Neural progenitor cell (in vitro differentiated cells): ENCODE measurements at regions not wholly inside any gene's neighbourhood (a gene's known extent, or its start where the extent isn't known, plus 50 kb on each side); places are given as distances from the start of the nearest gene placed in this dataset.

Source experiments
- DNase-seq: peaks from one replicate; pipeline ENCODE4 v3.0.0-alpha.2; 2016; ENCODE audit warnings: low spot score
- H2AFZ ChIP-seq: fragments of 200-600 bp; sonication (generic); replicated peaks from 2 replicates; pipeline ENCODE4 v1.6.1; 2016; ENCODE audit warnings: antibody characterized with exemption
- H3F3A ChIP-seq: fragments of 200-600 bp; sonication (generic); 2 replicates; pipeline ENCODE4 v1.6.1; 2016; ENCODE audit warnings: antibody characterized with exemption, low read depth
- H3K27ac ChIP-seq: fragments of 200-600 bp; sonication (generic); 2 replicates; pipeline ENCODE4 v1.5.1; 2016; ENCODE audit warnings: mild to moderate bottlenecking
- H3K27me3 ChIP-seq: fragments of 200-600 bp; sonication (generic); 2 replicates; pipeline ENCODE4 v1.6.1; 2016; ENCODE audit warnings: mild to moderate bottlenecking, moderate library complexity
- H3K36me3 ChIP-seq: fragments of 200-600 bp; sonication (generic); 2 replicates; pipeline ENCODE4 v1.5.1; 2016
- H3K4me1 ChIP-seq: fragments of 200-600 bp; sonication (generic); 2 replicates; pipeline ENCODE4 v1.6.1; 2016; ENCODE audit warnings: mixed run types
- H3K4me2 ChIP-seq: fragments of 200-600 bp; sonication (generic); 2 replicates; pipeline ENCODE4 v1.6.1; 2016
- H3K4me3 ChIP-seq: fragments of 200-600 bp; sonication (generic); 2 replicates; pipeline ENCODE4 v1.5.1; 2016
- H3K79me2 ChIP-seq: fragments of 200-600 bp; sonication (generic); 2 replicates; pipeline ENCODE4 v1.6.1; 2016; ENCODE audit warnings: low read depth
- H3K9ac ChIP-seq: fragments of 200-600 bp; sonication (generic); 2 replicates; pipeline ENCODE4 v1.6.1; 2016
- H3K9me3 ChIP-seq: fragments of 200-600 bp; sonication (generic); 2 replicates; pipeline ENCODE4 v1.5.1; 2016; ENCODE audit warnings: low read depth
- H4K20me1 ChIP-seq: fragments of 200-600 bp; sonication (generic); 2 replicates; pipeline ENCODE4 v1.6.1; 2016; ENCODE audit warnings: low read depth
- H3K27ac Mint-ChIP-seq: 3 replicates; pipeline ENCODE4 v1.8.0; 2021; ENCODE audit warnings: mixed read lengths
- H3K27me3 Mint-ChIP-seq: 2 replicates; pipeline ENCODE4 v1.8.0; 2022; ENCODE audit warnings: low read depth, mild to moderate bottlenecking, inconsistent platforms, moderate library complexity, mixed read lengths; ENCODE audit not compliant: insufficient read depth
- H3K36me3 Mint-ChIP-seq: 3 replicates; pipeline ENCODE4 v1.8.0; 2021; ENCODE audit warnings: mixed read lengths
- H3K4me1 Mint-ChIP-seq: 3 replicates; pipeline ENCODE4 v1.8.0; 2021; ENCODE audit warnings: mixed read lengths
- H3K4me3 Mint-ChIP-seq: 3 replicates; pipeline ENCODE4 v1.8.0; 2021; ENCODE audit warnings: mild to moderate bottlenecking, moderate library complexity, mixed read lengths
- H3K9me3 Mint-ChIP-seq: 3 replicates; pipeline ENCODE4 v1.8.0; 2020; ENCODE audit warnings: mixed read lengths
- EZH2 ChIP-seq: fragments of 200-600 bp; sonication (generic); IDR thresholded peaks from 2 replicates; pipeline ENCODE4 v1.6.1; 2017; ENCODE audit warnings: antibody characterized with exemption, mild to moderate bottlenecking, moderate library complexity
- EZH2phosphoT487 ChIP-seq: fragments of 200-600 bp; sonication (generic); IDR thresholded peaks from 2 replicates; pipeline ENCODE4 v1.6.1; 2017; ENCODE audit warnings: antibody characterized with exemption
- TF ChIP-seq, protein P1 (sequence below): fragments of 200-600 bp; sonication (generic); IDR thresholded peaks from 2 replicates; pipeline ENCODE4 v1.5.1; 2017; ENCODE audit warnings: antibody characterized with exemption, mild to moderate bottlenecking

DNA sequence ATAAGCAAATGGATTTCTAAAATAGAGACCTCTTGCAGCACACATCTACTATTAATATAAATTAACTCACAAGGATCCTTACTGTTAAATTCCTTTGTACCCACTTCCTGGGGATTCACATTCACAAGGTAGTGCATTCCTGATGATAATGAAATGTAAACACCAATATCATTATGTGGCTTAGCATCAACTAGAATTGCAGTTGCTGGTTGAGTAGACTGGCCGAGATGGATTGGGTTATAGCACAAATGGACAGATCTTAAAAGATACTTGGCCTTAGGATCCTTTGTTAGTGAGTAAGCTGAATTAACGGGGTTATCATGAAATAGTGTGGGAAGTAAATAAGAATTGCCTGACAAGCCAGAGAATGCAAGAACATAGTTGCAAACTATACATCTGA lies 369.1 kb downstream of the AEBP2 start:
- Mint-ChIP-seq H3K27ac (no peak overlapping the region), H3K4me1 (no peaks in the 10 kb centered on the region), H3K36me3 (no peaks in the 10 kb centered on the region), H3K27me3 (peaks cover 2% of the 10 kb centered on the region), H3K4me3 (no peak overlapping the region), H3K9me3 (peaks cover 3% of the 10 kb centered on the region)
- Histone ChIP-seq H4K20me1 (no peaks in the 10 kb centered on the region), H2AFZ (no peak overlapping the region), H3K79me2 (no peaks in the 10 kb centered on the region), H3K4me1 (no peaks in the 10 kb centered on the region), H3K4me3 (no peak overlapping the region), H3K9ac (no peak overlapping the region), H3K27ac (no peak overlapping the region), H3K9me3 (no peaks in the 10 kb centered on the region), H3K36me3 (no peaks in the 10 kb centered on the region), H3K27me3 (no peaks in the 10 kb centered on the region), H3F3A (no peaks in the 10 kb centered on the region), H3K4me2 (no peak overlapping the region)
- no peak for DNase-seq
- TF ChIP-seq, protein P1, sequence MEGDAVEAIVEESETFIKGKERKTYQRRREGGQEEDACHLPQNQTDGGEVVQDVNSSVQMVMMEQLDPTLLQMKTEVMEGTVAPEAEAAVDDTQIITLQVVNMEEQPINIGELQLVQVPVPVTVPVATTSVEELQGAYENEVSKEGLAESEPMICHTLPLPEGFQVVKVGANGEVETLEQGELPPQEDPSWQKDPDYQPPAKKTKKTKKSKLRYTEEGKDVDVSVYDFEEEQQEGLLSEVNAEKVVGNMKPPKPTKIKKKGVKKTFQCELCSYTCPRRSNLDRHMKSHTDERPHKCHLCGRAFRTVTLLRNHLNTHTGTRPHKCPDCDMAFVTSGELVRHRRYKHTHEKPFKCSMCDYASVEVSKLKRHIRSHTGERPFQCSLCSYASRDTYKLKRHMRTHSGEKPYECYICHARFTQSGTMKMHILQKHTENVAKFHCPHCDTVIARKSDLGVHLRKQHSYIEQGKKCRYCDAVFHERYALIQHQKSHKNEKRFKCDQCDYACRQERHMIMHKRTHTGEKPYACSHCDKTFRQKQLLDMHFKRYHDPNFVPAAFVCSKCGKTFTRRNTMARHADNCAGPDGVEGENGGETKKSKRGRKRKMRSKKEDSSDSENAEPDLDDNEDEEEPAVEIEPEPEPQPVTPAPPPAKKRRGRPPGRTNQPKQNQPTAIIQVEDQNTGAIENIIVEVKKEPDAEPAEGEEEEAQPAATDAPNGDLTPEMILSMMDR, result no peak
- TF ChIP-seq EZH2phosphoT487 (no peak), EZH2 (no peak)

DNA sequence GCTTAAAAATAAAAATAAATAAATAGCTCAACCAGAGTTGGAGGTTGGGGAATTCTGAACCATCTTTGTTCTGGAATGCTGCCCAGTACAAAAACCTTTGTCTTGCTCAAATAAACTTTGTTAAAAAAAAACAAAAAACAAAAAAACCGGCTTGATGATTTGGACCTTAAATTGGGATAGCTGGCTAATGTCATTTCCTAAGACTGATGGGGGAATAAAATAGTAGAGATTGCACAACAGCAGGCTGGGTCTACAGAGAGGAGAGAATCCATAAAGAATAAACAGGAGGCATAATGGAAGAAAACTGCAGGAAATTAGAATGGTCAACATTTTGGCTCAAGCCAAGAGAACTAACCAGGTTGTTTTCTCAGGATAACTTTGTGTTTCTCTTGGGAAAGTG lies 370.9 kb downstream of the AEBP2 start:
- H3K27me3 Mint-ChIP-seq, result peaks cover 2% of the 10 kb centered on the region
- Histone ChIP-seq H3K27me3 (no peaks in the 10 kb centered on the region), H3K4me1 (no peaks in the 10 kb centered on the region), H3K27ac (no peak overlapping the region), H3K9me3 (no peaks in the 10 kb centered on the region), H2AFZ (no peak overlapping the region), H3K9ac (no peak overlapping the region), H3K4me2 (no peak overlapping the region), H3F3A (no peaks in the 10 kb centered on the region), H4K20me1 (no peaks in the 10 kb centered on the region), H3K79me2 (no peaks in the 10 kb centered on the region), H3K4me3 (no peak overlapping the region), H3K36me3 (no peaks in the 10 kb centered on the region)
- H3K4me3 Mint-ChIP-seq, result no peak overlapping the region
- no peak for TF ChIP-seq EZH2
- TF ChIP-seq, protein P1, result no peak
- TF ChIP-seq EZH2phosphoT487, result no peak
- H3K36me3 Mint-ChIP-seq, result no peaks in the 10 kb centered on the region
- H3K9me3 Mint-ChIP-seq, result peaks cover 5% of the 10 kb centered on the region
- DNase-seq, result no peak
- no peaks in the 10 kb centered on the region for H3K4me1 Mint-ChIP-seq
- no peak overlapping the region for H3K27ac Mint-ChIP-seq

DNA sequence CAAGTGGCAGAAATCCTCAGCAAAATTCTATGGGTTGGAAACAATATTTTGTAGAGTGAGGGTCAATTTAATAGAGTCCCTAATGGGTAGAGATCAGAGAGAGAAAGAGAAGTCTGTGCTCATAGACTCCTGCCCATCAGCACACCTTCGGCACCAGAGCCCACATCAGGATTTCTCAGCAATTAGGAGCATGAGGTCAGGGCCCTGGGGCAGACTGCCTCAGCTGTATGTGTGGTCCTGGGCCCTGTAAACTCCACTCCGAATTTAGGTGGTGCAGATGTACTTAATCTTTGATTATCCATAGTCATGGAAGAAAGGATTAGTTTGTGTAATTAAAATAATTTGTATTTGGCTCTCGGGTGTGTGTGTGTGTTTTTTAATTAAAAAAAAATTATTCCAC lies 372.6 kb downstream of the AEBP2 start:
- no peak overlapping the region for H3K4me3 Mint-ChIP-seq
- Histone ChIP-seq H3F3A (no peaks in the 10 kb centered on the region), H4K20me1 (no peaks in the 10 kb centered on the region), H3K36me3 (no peaks in the 10 kb centered on the region), H3K9me3 (no peaks in the 10 kb centered on the region), H3K27me3 (no peaks in the 10 kb centered on the region), H3K4me3 (no peak overlapping the region), H3K9ac (no peak overlapping the region), H3K27ac (no peak overlapping the region), H3K79me2 (no peaks in the 10 kb centered on the region), H3K4me1 (no peaks in the 10 kb centered on the region), H2AFZ (no peak overlapping the region), H3K4me2 (no peak overlapping the region)
- H3K9me3 Mint-ChIP-seq, result peaks cover 7% of the 10 kb centered on the region
- H3K4me1 Mint-ChIP-seq, result no peaks in the 10 kb centered on the region
- H3K27ac Mint-ChIP-seq, result no peak overlapping the region
- H3K36me3 Mint-ChIP-seq, result no peaks in the 10 kb centered on the region
- no peak for DNase-seq
- H3K27me3 Mint-ChIP-seq, result peaks cover 2% of the 10 kb centered on the region
- TF ChIP-seq EZH2phosphoT487 (no peak), EZH2 (no peak)
- TF ChIP-seq, protein P1, result no peak

DNA sequence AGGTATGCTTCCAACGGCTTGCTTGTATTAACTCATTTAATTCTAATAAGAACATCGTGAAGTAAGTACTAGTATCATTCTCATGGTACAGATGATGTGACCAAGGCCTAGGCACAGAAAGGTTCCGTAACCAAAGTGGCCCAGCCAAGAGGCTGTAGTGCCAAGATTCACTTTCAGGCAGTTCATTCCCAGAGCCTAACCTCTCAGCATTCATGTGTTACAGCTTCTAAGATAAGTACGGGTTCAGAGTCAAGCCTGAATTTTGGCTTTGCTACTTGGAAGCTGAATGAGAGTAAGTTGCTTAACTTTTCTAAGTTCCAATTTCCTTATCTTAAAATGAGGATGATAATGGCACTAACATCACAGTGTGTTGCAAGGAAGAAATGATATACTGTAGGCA lies 379.9 kb downstream of the AEBP2 start:
- TF ChIP-seq EZH2 (no peak), EZH2phosphoT487 (no peak)
- TF ChIP-seq, protein P1, result no peak
- Histone ChIP-seq H3K9me3 (no peaks in the 10 kb centered on the region), H3K27ac (no peak overlapping the region)

More for the DNA sequence above, 379.9 kb downstream of the AEBP2 start:
- no peak overlapping the region for H2AFZ ChIP-seq
- no peak overlapping the region for H3K9ac ChIP-seq
- Mint-ChIP-seq H3K4me1 (no peaks in the 10 kb centered on the region), H3K27ac (no peak overlapping the region), H3K4me3 (no peak overlapping the region), H3K9me3 (peaks cover 4% of the 10 kb centered on the region), H3K27me3 (no peaks in the 10 kb centered on the region), H3K36me3 (no peaks in the 10 kb centered on the region)
- no peaks in the 10 kb centered on the region for H3F3A ChIP-seq
- no peaks in the 10 kb centered on the region for H3K4me1 ChIP-seq
- H3K4me3 ChIP-seq, result no peak overlapping the region
- H3K79me2 ChIP-seq, result no peaks in the 10 kb centered on the region
- H4K20me1 ChIP-seq, result no peaks in the 10 kb centered on the region
- H3K36me3 ChIP-seq, result no peaks in the 10 kb centered on the region
- no peaks in the 10 kb centered on the region for H3K27me3 ChIP-seq
- no peak for DNase-seq
- H3K4me2 ChIP-seq, result no peak overlapping the region
